Stomach (tissue), 4 donors: ENCODE measurements at regions not wholly inside any gene's neighbourhood (a gene's known extent, or its start where the extent isn't known, plus 50 kb on each side); places are given as distances from the start of the nearest gene placed in this dataset.

Experiments used
- POLR2A ChIP-seq, 4 donors: fragments of 450-650 bp; IDR thresholded peaks; one replicate each; pipeline ENCODE4 v1.6.1; 2016; ENCODE audit warnings: antibody characterized with exemption in 4 of 4, control low read depth in 2 of 4, mild to moderate bottlenecking in 1 of 4, moderate library complexity in 1 of 4
- POLR2AphosphoS5 ChIP-seq, 3 donors: sonication (generic); formaldehyde crosslinking; IDR thresholded peaks; one replicate each; pipeline ENCODE4 v1.6.1; 2016; ENCODE audit warnings: antibody characterized with exemption in 3 of 3

DNA sequence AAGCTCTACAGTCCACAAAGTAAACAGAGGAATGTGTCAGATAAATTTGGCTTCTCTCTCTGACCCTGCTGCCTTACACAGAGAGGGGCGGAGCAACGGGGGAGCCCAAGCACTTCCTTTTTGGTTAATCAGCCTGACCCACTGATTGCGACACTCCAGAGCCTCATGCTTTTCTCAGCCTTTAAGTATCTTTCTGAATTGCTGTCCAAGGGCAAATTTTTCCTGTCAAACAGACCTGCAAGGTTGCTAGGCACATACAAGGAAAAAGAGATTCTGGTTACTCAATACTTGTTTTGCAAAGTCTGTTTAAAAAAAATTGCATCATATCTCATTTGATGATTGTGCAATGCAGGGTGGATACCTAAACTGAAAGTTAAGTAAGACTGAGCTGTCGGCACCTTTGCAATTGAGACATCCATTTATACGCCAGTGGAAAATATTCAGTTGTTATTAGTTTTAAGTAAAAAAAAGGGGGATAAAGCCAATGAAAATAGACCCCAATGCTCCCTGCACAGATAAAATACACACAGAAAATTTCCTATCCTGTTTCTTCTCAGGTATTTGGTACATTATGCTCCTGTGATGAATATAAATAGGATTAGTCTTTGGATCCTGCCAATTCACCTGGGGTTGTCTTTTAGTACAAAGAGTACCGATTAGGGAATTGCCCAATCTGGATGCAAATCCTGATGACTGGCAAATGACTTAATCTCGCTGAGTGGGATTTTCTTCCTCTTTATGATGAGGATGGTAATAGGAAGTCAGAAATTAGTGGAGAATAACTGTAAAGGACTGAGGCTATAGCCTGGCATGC, 260.2 kb upstream of the TRIB2 start:
- TF ChIP-seq POLR2A (IDR thresholded peaks at IDR 0.05), result no peak
- TF ChIP-seq POLR2AphosphoS5 (IDR thresholded peaks at IDR 0.05), result peak; percentile 78 to 91 (median 83)
